Stimulated activated CD8-positive, alpha-beta memory T cell treated with anti-CD3 and anti-CD28 coated beads, Interleukin-4, amount 100 ng/mL, for 4 hours (primary cell): ENCODE measurements at regions not wholly inside any gene's neighbourhood (a gene's known extent, or its start where the extent isn't known, plus 50 kb on each side); places are given as distances from the start of the nearest gene placed in this dataset.

Experiments used
- DNase-seq, 2 donors: peaks; one replicate each; pipeline ENCODE4 v3.0.0-alpha.2; 2020; ENCODE audit warnings: low read depth in 2 of 2, low spot score in 1 of 2

DNA sequence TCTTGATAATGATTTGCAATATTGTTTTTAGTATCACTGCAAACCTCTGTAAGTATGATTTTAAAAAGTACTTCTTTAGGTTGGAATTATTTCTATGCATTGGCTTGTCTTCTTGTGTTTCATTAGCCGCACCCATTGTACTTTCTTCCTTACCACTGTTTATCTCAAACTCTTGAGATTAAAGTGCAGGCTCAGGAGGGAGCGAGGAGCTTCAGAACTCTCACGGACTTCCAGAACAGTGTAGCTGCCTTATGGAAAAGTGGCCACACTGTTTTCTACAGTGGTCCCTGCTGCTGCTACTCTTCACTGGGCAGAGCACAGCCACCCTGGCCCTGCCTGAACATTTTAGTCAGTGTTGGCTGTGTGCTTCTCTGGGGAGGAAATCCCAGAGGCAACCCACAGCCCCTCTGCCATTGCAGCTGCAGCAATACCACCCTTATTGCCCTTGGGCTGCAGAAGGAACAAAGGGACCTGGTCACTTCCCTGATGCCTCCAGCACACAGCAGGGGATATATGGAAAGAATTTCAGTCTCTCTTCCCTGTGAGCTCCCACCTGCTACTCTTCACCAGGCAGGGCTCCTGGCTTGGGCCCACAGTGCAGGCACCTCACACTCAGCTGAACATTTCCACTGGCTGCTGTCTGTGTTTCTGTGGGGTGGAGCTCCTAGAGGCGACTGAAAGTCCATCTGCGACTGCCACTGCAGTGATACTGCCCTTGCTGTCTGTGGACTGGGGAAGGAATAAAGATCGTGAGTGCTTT lies 91.7 kb upstream of the MAP3K4 start:
- no peak for DNase-seq

DNA sequence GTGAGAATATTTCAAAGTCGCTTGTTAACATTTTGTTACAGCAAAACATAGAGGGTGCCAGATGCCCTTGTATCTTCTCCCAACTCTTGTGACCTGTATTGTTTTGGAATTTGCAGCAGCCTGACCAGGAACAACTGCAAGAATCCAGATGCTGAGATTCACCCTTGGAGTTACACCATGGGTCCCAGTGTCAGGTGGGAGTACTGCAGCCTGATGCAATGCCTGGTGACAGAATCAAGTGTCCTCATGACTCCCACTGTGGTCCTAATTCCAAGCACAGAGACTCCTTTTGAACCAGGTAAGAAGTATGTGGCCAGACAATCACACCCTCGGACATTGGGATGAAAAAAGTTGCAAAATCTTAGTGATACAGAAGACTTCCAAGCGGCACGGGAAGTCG lies 79.6 kb upstream of the MAP3K4 start:
- no peak for DNase-seq

DNA sequence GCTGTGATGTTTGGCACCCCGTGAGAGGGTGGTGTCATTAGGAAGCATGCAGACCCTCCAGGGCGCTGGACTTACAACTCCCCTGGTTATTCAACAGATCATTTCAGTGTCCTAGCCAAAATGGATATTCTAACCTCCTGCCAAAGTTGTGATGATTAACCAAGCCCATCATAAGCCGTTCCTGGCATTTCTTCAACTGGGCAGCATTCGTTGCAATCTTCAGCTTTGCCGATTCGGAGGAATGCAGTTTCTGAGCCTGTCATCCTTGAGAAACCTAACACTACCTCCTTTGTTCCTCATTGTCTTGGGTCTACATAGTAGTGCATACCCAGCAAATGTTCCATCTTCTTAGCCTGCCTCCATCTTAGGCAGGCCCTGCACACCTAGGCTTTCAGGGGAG lies 79.2 kb upstream of the MAP3K4 start:
- no peak for DNase-seq

DNA sequence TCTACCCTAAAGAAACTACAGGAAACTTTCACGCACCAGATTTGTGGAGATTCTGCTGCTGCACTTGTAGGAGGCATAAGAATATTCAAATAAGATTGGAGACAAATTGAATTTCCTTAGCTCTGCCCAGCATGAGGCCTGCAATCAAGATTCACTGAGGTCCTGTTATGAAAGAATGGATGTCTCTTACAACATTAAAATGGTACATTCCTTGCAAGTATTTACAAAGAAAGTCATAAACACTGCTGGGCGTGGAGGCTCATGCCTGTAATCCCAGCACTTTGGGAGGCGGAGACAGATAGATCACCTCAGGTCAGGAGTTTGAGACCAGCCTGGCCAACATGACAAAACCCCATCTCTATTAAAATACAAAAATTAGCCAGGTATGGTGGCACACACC lies 74.0 kb upstream of the MAP3K4 start:
- no peak for DNase-seq

DNA sequence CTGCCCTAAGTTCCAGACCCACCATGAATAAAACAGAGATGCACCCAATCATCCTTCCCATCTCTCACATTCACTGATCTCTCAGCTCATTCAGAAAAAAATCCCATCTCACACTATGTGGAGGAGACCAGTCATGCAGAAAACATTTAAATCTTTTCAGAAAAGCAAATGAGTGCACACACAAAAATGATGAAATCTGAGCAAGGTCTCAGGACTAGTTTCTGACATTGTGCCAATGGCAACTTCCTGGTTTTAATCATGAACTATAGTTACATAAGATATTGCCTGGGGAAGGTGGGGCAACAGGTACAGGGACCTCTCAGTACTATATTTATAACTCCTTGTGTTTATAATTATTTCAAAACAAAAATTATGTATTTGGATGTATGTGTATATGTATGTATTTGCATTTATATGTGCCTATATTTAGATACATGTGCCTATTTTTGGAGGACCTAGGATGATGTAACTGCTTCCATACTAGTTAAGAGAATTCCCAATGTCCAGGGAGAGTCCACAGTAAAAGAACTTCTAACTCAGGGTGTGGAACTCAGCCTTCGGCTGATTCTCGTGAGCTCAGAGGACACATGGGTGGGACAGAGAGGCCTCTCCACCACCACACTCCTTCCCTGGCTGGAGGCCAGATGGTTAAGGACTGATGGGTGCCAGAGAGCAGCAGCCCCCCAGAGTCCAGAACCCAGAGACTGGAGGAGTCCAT lies 71.7 kb upstream of the MAP3K4 start:
- no peak for DNase-seq

DNA sequence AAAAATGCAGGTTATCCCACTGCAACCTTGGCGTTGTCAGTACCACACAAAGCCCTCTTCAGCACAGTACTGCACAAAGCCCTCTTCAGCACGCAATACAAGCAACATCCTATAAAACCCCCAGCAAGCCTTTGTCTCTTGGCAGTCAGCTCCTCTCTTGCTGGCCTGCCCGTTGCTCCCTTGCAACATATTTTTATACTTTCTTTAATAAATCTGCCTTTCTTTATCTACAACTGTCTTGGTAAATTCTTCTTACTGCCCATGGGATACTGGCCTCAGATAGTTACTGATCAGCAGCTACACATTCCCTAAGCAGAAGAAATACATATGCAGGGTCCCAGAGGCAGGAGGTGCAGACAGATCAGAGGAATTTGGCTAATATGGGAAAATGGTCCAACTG lies 70.5 kb upstream of the MAP3K4 start:
- DNase-seq, result no peak

DNA sequence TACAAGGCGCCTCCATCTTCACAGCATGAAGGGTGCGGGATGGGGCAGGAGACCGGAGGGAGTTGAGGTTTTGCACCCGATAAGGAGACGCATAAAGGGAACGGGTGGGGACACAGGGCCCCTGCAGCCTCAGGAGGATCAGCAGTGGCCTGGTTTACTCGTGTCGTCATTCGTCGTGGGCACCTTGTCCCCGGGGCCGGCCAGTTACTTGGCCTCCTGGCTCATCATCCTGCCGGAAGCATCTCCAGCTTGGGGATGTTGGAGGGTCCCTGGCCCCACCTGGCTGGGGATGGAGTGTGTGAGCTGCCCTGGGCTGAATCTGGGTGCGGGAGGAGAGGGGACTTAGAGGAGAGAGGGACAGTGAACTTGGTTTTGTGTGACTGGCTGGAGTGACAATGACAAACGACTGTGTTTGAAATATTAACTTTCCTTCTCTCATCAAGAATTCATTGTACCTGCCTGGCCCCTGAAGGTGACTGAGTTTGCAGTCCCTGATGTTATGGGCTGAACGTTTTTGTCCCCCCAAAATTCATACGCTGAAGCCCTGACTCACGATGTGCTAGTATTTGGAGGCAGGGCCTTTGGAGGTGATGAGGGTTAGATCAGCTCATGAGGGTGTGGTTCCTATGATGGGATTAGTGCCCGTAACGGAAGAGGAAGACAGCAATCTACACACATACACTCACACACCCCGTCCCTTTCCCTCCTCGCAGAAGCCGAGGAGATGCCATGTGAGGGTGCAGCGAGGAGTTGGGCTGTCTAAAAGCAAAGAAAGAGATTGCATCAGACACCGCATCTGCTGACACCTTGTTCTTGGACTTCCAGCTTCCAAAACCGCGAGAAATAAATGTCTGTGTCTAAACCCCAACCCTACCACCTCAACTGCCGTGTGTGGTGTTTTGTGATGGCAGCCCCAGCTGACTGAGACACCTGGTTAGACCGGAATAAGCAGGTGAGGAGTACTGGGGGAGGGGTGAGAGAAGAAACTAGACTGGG lies 65.0 kb upstream of the MAP3K4 start:
- no peak for DNase-seq

DNA sequence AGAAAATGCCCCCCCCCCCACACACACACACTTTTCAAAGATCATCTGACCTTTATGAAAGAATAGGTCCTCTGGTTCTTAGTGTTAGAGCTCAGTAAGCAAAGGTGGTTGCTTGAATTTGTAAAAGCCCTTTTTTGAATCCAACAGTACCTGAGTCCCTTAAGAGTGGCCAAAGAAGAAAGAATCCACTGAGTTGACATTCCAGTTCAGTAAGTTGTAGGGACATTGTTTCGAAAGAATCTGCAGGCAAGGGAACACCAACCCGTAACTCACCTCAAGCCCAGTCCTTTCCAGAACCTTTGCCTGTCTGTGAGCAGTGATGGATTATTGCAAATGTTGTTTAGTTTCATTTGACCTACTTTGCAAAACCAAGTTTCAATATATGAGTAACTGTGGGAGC lies 64.2 kb upstream of the MAP3K4 start:
- DNase-seq, result no peak

DNA sequence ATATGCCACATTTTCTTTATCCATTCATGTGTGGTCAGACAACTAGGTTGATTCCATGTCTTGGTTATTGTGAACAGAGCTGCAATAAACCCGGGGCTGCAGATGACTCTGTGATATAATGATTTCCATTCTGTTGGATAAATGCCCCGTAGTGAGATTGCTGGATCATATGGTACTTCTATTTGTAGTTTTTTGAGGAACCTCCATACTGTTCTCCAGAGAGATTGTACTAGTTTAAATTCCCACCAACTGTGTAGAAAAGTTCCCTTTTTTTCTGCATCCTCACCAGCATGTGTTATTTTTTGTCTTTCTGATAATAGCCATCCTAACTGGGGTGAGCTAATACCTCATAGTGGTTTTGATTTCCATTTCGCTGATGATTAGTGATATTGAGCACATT lies 62.2 kb upstream of the MAP3K4 start:
- DNase-seq, result no peak

DNA sequence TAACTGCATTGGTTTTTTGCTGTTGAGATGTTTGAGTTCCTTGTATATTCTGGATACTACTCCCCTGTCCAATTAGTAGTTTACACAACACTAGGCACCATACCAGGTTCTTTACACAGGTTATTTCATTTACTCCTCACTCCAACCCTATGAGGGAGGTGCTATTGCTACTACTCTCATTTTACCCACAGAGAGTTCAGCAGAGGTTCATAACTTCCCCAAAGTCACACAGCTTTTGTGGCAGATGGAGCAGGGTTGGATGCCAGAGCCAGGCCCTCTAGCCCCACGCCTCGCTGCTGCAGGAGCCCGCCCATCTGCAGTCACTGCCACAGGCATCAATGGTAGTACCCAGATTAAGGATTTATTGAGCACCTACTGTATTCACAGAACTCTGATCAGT lies 61.7 kb upstream of the MAP3K4 start:
- no peak for DNase-seq

DNA sequence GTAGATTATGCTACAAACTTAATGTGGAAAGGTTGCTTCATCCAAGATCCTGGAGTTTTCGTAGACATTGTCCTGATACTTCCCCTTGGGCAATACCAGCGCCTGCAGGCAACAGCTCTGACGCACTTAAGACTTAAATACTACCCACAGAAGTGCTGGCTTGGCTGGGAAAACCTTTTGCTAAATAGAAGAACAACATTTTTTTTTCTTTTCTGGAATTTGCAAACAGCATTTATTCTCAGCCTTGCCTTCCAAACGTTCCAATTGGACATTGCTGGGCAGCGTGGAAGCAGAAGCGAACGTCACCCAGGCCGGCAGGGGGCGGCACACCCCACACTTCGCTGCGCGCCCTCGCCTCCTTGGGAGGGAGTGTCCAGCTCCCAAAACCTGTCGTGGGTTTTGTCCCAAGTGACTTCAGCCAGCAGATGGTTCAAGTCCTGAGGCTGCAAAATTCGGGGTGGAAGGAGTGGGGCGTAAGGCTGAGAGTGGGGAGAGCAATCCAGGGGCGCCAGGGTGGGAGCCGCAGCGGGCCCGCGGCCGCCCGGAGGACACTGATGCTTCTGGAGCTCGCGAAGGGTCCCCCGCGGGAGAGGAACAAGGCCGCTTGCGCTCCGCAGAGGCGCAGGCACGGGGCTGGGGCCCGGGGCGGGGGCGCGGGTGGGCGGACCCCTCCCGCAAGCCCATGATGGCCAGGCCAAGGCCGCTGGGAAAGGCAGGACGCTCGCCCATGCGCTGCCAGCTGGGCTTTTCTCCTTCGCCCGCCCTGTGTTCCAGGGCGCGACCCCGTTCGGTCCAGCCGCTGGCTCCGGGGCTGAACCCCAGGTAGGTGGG lies 60.8 kb upstream of the MAP3K4 start:
- DNase-seq, result peak in 1 of 2 donors; percentile 22

DNA sequence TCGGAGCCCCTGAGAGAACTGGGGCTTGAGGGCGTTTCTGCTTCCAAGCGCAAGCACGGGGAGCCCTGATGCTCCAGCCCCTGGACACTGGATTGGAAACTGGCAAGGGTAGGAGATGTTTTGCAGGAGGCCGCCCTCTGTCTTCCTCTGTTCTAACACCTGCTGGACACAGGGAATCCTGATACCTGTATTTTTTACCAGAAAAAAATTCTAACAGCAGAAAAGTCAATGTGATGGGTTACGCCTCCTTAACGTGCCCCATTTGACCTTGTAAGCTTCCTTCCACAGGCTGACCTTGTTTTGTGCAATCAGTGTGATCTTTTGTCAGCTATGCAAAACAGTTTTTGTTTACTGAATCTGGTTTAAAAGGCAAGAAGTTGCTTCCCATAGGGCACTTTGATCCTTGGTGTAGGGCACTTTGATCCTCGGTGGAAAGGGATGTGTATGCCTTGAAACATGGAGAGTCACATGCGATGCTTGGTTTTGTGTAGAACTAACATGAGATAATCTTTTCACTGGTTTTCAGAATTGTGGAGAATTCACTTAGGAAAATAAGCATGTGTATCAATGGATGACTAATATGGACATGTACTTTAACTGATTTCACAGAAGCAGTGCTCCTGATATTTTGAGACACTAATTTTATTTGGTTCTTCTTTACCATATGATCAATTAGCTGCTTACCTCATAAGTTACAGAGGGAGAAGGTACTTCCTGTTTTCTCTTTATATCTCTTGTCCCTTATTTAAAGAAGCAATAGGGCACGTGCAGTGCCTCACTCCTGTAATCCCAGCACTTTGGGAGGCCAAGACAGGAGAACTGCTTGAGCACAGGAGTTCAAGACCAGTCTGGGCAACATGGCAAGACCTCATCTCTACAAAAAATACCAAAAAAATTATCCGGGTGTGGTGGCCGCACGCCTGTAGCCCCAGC lies 59.9 kb upstream of the MAP3K4 start:
- DNase-seq, result no peak

DNA sequence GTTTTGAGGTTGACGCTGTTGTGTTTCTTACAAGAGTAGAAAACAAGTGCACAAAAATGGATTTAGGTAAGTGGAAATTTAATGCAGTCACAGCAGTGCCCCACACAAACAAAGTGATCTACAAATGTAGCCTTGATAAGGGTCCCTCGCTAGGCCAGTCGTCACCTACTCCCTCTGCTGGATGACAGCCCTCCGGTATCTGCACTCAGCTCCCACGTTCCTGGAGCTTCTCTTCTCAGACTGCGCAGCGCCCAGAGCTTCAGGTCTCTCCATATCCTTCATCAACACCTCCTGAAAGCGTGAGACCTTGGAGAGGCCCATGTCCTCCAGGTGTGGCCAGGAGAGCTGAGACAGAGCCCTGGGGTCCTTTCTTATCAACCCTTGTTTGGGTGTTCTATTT lies 58.3 kb upstream of the MAP3K4 start:
- DNase-seq, result no peak

DNA sequence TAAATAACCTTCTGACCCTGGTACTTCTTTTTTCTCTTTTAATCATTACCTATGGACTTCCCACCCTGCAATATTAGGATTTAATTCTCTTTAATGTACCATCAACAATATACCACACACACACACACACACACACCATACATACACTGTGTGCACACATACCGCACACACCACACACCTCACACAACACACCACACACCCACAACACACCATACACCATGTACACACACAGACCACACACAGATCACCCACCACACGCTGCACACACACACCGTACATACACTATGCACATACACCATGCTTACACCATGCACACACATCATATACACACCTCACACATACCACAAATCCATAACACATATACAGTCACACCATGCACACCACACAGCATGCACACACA lies 57.4 kb upstream of the MAP3K4 start:
- DNase-seq, result no peak

DNA sequence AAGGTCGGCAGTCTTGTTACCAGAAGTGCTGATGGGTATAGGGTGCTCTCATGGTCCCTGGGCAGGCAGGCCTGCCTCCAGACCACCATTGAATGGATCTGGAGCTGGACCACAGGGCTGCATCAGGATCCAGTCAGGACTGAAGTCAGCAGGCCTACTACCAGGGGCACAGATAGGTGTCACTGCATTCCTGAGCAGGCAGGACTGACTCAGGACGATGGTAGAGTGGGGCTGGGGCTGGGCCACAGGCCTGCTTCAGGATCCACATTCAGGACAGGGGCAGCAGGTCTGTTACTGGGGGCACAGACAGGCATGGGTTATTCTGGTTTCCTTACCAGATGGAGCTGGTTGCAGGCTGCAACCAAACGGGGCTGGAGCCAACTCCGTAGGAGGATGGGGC lies 51.4 kb upstream of the MAP3K4 start:
- DNase-seq, result no peak
